Body of pancreas (tissue), 4 donors: ENCODE measurements at regions not wholly inside any gene's neighbourhood (a gene's known extent, or its start where the extent isn't known, plus 50 kb on each side); places are given as distances from the start of the nearest gene placed in this dataset.

Experiments used
- ATAC-seq: fragments of 150-250 bp; one replicate; pipeline ENCODE4 v1.9.1; 2016
- DNase-seq, 4 donors: peaks; one replicate each; pipeline ENCODE4 v3.0.0-alpha.2; 2019
- H3K27ac ChIP-seq, 4 donors: fragments of 200-600 bp; sonication (generic); 1 replicate in 3 of 4; 2 replicates in 1 of 4; pipeline versions ENCODE4 v1.5.1 to v1.6.1; 2016 to 2019; ENCODE audit warnings: mild to moderate bottlenecking in 1 of 4, mixed read lengths in 1 of 4, moderate library complexity in 1 of 4
- H3K27me3 ChIP-seq, 2 donors: fragments of 200-600 bp; sonication (generic); one replicate each; pipeline ENCODE4 v1.6.0; 2016; ENCODE audit warnings: mild to moderate bottlenecking in 1 of 2
- H3K36me3 ChIP-seq, 2 donors: fragments of 200-600 bp; sonication (generic); replicated peaks in 1 of 2; 2 replicates each; pipeline ENCODE4 v1.5.1; 2016; ENCODE audit warnings: low read depth in 2 of 2; ENCODE audit not compliant: insufficient read depth in 1 of 2
- H3K4me1 ChIP-seq: fragments of 200-600 bp; sonication (generic); one replicate; pipeline ENCODE4 v1.6.0; 2016
- H3K4me3 ChIP-seq, 2 donors: fragments of 200-600 bp; sonication (generic); 1 replicate in 1 of 2; 2 replicates in 1 of 2; pipeline ENCODE4 v1.5.1; 2016 to 2019
- H3K9me3 ChIP-seq, 3 donors: fragments of 200-600 bp; sonication (generic); 1 replicate in 2 of 3; 2 replicates in 1 of 3; pipeline ENCODE4 v1.5.1; 2016
- POLR2A ChIP-seq, 3 donors: fragments of 450-650 bp; IDR thresholded peaks; one replicate each; pipeline ENCODE4 v1.6.1; 2016; ENCODE audit warnings: antibody characterized with exemption in 3 of 3, mild to moderate bottlenecking in 2 of 3
- WGBS, 2 donors: methylation state at CpG; one replicate each; pipeline ENCODE4 v1.1.5; 2017; 5-methylcytosine and 5-hydroxymethylcytosine counted together
- intact Hi-C: fragments of 100-400 bp; cut with DNase I; formaldehyde crosslinking; loops from one replicate; pipeline ENCODE4 v1.15.1; 2023
- TF ChIP-seq, protein P1 (sequence below), 7 experiments: fragments of 450-650 bp in 4 of 7; fragments of 200-600 bp in 3 of 7; sonication (generic) in 3 of 7; IDR thresholded peaks; one replicate each; pipeline ENCODE4 v1.5.1; 2016 to 2019; ENCODE audit warnings: antibody characterized with exemption in 7 of 7

- TF ChIP-seq, protein P1, sequence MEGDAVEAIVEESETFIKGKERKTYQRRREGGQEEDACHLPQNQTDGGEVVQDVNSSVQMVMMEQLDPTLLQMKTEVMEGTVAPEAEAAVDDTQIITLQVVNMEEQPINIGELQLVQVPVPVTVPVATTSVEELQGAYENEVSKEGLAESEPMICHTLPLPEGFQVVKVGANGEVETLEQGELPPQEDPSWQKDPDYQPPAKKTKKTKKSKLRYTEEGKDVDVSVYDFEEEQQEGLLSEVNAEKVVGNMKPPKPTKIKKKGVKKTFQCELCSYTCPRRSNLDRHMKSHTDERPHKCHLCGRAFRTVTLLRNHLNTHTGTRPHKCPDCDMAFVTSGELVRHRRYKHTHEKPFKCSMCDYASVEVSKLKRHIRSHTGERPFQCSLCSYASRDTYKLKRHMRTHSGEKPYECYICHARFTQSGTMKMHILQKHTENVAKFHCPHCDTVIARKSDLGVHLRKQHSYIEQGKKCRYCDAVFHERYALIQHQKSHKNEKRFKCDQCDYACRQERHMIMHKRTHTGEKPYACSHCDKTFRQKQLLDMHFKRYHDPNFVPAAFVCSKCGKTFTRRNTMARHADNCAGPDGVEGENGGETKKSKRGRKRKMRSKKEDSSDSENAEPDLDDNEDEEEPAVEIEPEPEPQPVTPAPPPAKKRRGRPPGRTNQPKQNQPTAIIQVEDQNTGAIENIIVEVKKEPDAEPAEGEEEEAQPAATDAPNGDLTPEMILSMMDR (IDR thresholded peaks at IDR 0.05) = no peak
- TF ChIP-seq POLR2A (IDR thresholded peaks at IDR 0.05) = no peak
- intact Hi-C loops = no loop called here
- 56 to 58% methylated on average over 8 of the region's 8 CpGs for WGBS, 2 donors
Measured at GRCh38 chr5:159765760-159766517, 150.3 kb upstream of the ADRA1B start.

DNA sequence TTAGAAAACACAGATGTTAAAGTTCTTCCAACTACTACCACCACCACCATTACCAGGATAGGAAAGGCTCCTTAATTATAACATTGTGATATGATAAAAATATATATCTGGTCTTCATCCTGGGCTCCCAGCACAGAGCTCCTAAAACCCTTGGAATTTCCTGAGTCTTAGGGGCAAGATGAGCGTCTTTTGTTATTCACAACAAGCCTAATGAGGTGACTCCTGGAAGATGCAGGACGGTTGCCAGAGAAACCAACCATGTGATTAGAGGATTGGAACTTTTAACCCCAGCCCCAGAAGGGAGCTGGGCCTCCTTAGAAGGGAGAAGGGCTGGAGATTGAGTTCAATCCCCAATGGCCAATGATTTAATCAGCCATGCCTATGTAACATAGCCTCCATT, 148.0 kb upstream of the ADRA1B start:
- ATAC-seq (no peak), DNase-seq (no peak)
- WGBS, 2 donors = 19 to 31% methylated on average over 2 of the region's 2 CpGs
- no peak for TF ChIP-seq POLR2A (IDR thresholded peaks at IDR 0.05)
- TF ChIP-seq, protein P1 (IDR thresholded peaks at IDR 0.05) = no peak
- no peak overlapping the region for H3K4me3 ChIP-seq
- no peak overlapping the region for H3K27ac ChIP-seq
- H3K27me3 ChIP-seq = no peaks in the 10 kb centered on the region
- no peaks in the 10 kb centered on the region for H3K9me3 ChIP-seq
- H3K36me3 ChIP-seq = no peaks in the 10 kb centered on the region
- intact Hi-C loops = no loop called here
- peaks cover 5% of the 10 kb centered on the region for H3K4me1 ChIP-seq

More at GRCh38 chr5:159765760-159766517, 150.3 kb upstream of the ADRA1B start:
- ATAC-seq (no peak), DNase-seq (no peak)
- H3K27ac ChIP-seq = no peak overlapping the region
- H3K4me1 ChIP-seq = no peaks in the 10 kb centered on the region
- H3K36me3 ChIP-seq = no peaks in the 10 kb centered on the region
- no peaks in the 10 kb centered on the region for H3K27me3 ChIP-seq
- H3K9me3 ChIP-seq = no peaks in the 10 kb centered on the region
- no peak overlapping the region for H3K4me3 ChIP-seq

- H3K36me3 ChIP-seq = no peaks in the 10 kb centered on the region
- peaks cover 12% of the 10 kb centered on the region for H3K4me1 ChIP-seq
- H3K9me3 ChIP-seq = no peaks in the 10 kb centered on the region
- WGBS, 2 donors = 49 to 54% methylated on average over 6 of the region's 6 CpGs
- no peak for DNase-seq
- no peak for ATAC-seq
- H3K4me3 ChIP-seq = no peak overlapping the region
- TF ChIP-seq POLR2A (IDR thresholded peaks at IDR 0.05) = no peak
- TF ChIP-seq, protein P1 (IDR thresholded peaks at IDR 0.05) = no peak
- no peaks in the 10 kb centered on the region for H3K27me3 ChIP-seq
- intact Hi-C loops = no loop called here
- H3K27ac ChIP-seq = peak overlapping the region in 1 of 4 donors; percentile 13
Measured at GRCh38 chr5:159772698-159773061, 143.6 kb upstream of the ADRA1B start.

- H3K27ac ChIP-seq = peak overlapping the region in 1 of 4 donors; percentile 13
- 2 to 3% methylated on average over 59 to 71 of the region's 71 CpGs for WGBS, 2 donors
- intact Hi-C loops = no loop called here
Measured at GRCh38 chr5:159773062-159773924, 143.0 kb upstream of the ADRA1B start.

More at GRCh38 chr5:159773062-159773924, 143.0 kb upstream of the ADRA1B start:
- ATAC-seq (peak; percentile 81), DNase-seq (peak; percentile 49 to 73 (median 67))
- no peak overlapping the region for H3K4me3 ChIP-seq
- no peaks in the 10 kb centered on the region for H3K36me3 ChIP-seq
- no peaks in the 10 kb centered on the region for H3K27me3 ChIP-seq
- no peaks in the 10 kb centered on the region for H3K9me3 ChIP-seq
- TF ChIP-seq POLR2A (IDR thresholded peaks at IDR 0.05) = peak in 1 of 3 donors; percentile 7
- TF ChIP-seq, protein P1 (IDR thresholded peaks at IDR 0.05) = no peak
- peaks cover 12% of the 10 kb centered on the region for H3K4me1 ChIP-seq
